ENCODE measurements at regions not wholly inside any gene's neighbourhood (a gene's known extent, or its start where the extent isn't known, plus 50 kb on each side); places are given as distances from the start of the nearest gene placed in this dataset.
"Not testable (repeated sequence)": the region's sequence is repeated elsewhere in the genome, so short reads cannot be mapped to it uniquely, and the experiment has no call there.

GRCh38 chr1:187991944-187992343 is 1163.2 kb downstream of the PLA2G4A start:
- no peaks in the 10 kb centered on the region for H3K79me2 ChIP-seq (ENCODE audit: control insufficient read depth, insufficient read depth, low read length)
- no peak overlapping the region for H3K4ac ChIP-seq (ENCODE audit: low read depth, low read length)
- no peaks in the 10 kb centered on the region for H3K36me3 ChIP-seq (ENCODE audit: control insufficient read depth, insufficient read depth, low read length)
- H3K56ac ChIP-seq (ENCODE audit: low read length), result no peak overlapping the region
- H3K18ac ChIP-seq (ENCODE audit: low read length), result no peak overlapping the region
- no peak overlapping the region for H3K23ac ChIP-seq (ENCODE audit: low read length)
- H3K9ac ChIP-seq (ENCODE audit: low read length), result no peak overlapping the region
- H4K8ac ChIP-seq (ENCODE audit: low read depth, low read length), result no peak overlapping the region
- no peak overlapping the region for H2BK120ac ChIP-seq (ENCODE audit: low read depth, low read length)
- H3K4me3 ChIP-seq (ENCODE audit: low read length), result no peak overlapping the region
- no peaks in the 10 kb centered on the region for H3K79me1 ChIP-seq (ENCODE audit: low read length)
- H2AK5ac ChIP-seq (ENCODE audit: low read length), result no peak overlapping the region
- H3K4me1 ChIP-seq (ENCODE audit: control insufficient read depth, low read depth, low read length), result peaks cover 2% of the 10 kb centered on the region
- H3K27me3 ChIP-seq (ENCODE audit: insufficient read depth, low read length, poor library complexity), result no peaks in the 10 kb centered on the region
- no peak overlapping the region for H4K5ac ChIP-seq (ENCODE audit: low read length)
- H2BK5ac ChIP-seq (ENCODE audit: low read length), result no peak overlapping the region
- no peak overlapping the region for H3K4me2 ChIP-seq (ENCODE audit: low read length)
- no peak overlapping the region for H3K27ac ChIP-seq (ENCODE audit: low read depth, low read length)
- DNase-seq, result no peak
- H2BK15ac ChIP-seq (replicated peaks; ENCODE audit: low read depth), result no peak overlapping the region

GRCh38 chr1:187996780-187997179 is 1168.0 kb downstream of the PLA2G4A start:
- no peak overlapping the region for H3K4me2 ChIP-seq (ENCODE audit: low read length)
- no peak overlapping the region for H3K18ac ChIP-seq (ENCODE audit: low read length)
- no peak overlapping the region for H3K56ac ChIP-seq (ENCODE audit: low read length)
- H3K79me2 ChIP-seq (ENCODE audit: control insufficient read depth, insufficient read depth, low read length), result no peaks in the 10 kb centered on the region
- H3K9ac ChIP-seq (ENCODE audit: low read length), result no peak overlapping the region
- H2BK5ac ChIP-seq (ENCODE audit: low read length), result no peak overlapping the region
- H3K27me3 ChIP-seq (ENCODE audit: insufficient read depth, low read length, poor library complexity), result no peaks in the 10 kb centered on the region
- no peak overlapping the region for H3K27ac ChIP-seq (ENCODE audit: low read depth, low read length)
- H2BK15ac ChIP-seq (replicated peaks; ENCODE audit: low read depth), result no peak overlapping the region
- no peak overlapping the region for H3K4me3 ChIP-seq (ENCODE audit: low read length)
- no peak overlapping the region for H4K8ac ChIP-seq (ENCODE audit: low read depth, low read length)
- H3K4me1 ChIP-seq (ENCODE audit: control insufficient read depth, low read depth, low read length), result peaks cover 2% of the 10 kb centered on the region
- no peak overlapping the region for H3K23ac ChIP-seq (ENCODE audit: low read length)
- no peaks in the 10 kb centered on the region for H3K79me1 ChIP-seq (ENCODE audit: low read length)
- no peak overlapping the region for H2AK5ac ChIP-seq (ENCODE audit: low read length)
- H3K36me3 ChIP-seq (ENCODE audit: control insufficient read depth, insufficient read depth, low read length), result no peaks in the 10 kb centered on the region
- DNase-seq, result no peak
- no peak overlapping the region for H4K5ac ChIP-seq (ENCODE audit: low read length)
- H2BK120ac ChIP-seq (ENCODE audit: low read depth, low read length), result no peak overlapping the region
- H3K4ac ChIP-seq (ENCODE audit: low read depth, low read length), result no peak overlapping the region

GRCh38 chr1:187999973-188000372 is 1171.2 kb downstream of the PLA2G4A start:
- H3K18ac ChIP-seq (ENCODE audit: low read length), result no peak overlapping the region
- no peak overlapping the region for H4K8ac ChIP-seq (ENCODE audit: low read depth, low read length)
- H2BK120ac ChIP-seq (ENCODE audit: low read depth, low read length), result no peak overlapping the region
- H3K36me3 ChIP-seq (ENCODE audit: control insufficient read depth, insufficient read depth, low read length), result no peaks in the 10 kb centered on the region
- no peaks in the 10 kb centered on the region for H3K4me1 ChIP-seq (ENCODE audit: control insufficient read depth, low read depth, low read length)
- H3K9ac ChIP-seq (ENCODE audit: low read length), result no peak overlapping the region
- H3K27ac ChIP-seq (ENCODE audit: low read depth, low read length), result no peak overlapping the region
- no peak overlapping the region for H2BK15ac ChIP-seq (replicated peaks; ENCODE audit: low read depth)
- H3K79me2 ChIP-seq (ENCODE audit: control insufficient read depth, insufficient read depth, low read length), result no peaks in the 10 kb centered on the region
- H3K4me2 ChIP-seq (ENCODE audit: low read length), result no peak overlapping the region
- no peak overlapping the region for H3K56ac ChIP-seq (ENCODE audit: low read length)
- H2AK5ac ChIP-seq (ENCODE audit: low read length), result no peak overlapping the region
- H3K27me3 ChIP-seq (ENCODE audit: insufficient read depth, low read length, poor library complexity), result no peaks in the 10 kb centered on the region
- DNase-seq, result peak; percentile 8
- no peak overlapping the region for H4K5ac ChIP-seq (ENCODE audit: low read length)
- H3K4ac ChIP-seq (ENCODE audit: low read depth, low read length), result no peak overlapping the region
- no peaks in the 10 kb centered on the region for H3K79me1 ChIP-seq (ENCODE audit: low read length)
- H2BK5ac ChIP-seq (ENCODE audit: low read length), result no peak overlapping the region
- H3K4me3 ChIP-seq (ENCODE audit: low read length), result no peak overlapping the region
- no peak overlapping the region for H3K23ac ChIP-seq (ENCODE audit: low read length)

GRCh38 chr1:188003687-188004086 is 1174.9 kb downstream of the PLA2G4A start:
- DNase-seq; H2BK120ac ChIP-seq (ENCODE audit: low read depth, low read length); H3K18ac ChIP-seq (ENCODE audit: low read length); H3K27ac ChIP-seq (ENCODE audit: low read depth, low read length); H3K36me3 ChIP-seq (ENCODE audit: control insufficient read depth, insufficient read depth, low read length); H3K23ac ChIP-seq (ENCODE audit: low read length); H3K4me2 ChIP-seq (ENCODE audit: low read length); H4K8ac ChIP-seq (ENCODE audit: low read depth, low read length); H3K79me1 ChIP-seq (ENCODE audit: low read length); H3K4me3 ChIP-seq (ENCODE audit: low read length); H2BK15ac ChIP-seq (replicated peaks; ENCODE audit: low read depth); H2BK5ac ChIP-seq (ENCODE audit: low read length); H3K4ac ChIP-seq (ENCODE audit: low read depth, low read length); H3K56ac ChIP-seq (ENCODE audit: low read length); H2AK5ac ChIP-seq (ENCODE audit: low read length); H3K27me3 ChIP-seq (ENCODE audit: insufficient read depth, low read length, poor library complexity); H3K9ac ChIP-seq (ENCODE audit: low read length); H3K4me1 ChIP-seq (ENCODE audit: control insufficient read depth, low read depth, low read length); H3K79me2 ChIP-seq (ENCODE audit: control insufficient read depth, insufficient read depth, low read length); H4K5ac ChIP-seq (ENCODE audit: low read length): not testable (repeated sequence)
- no CpG with 5 or more reads among the region's 1 CpG for WGBS (ENCODE audit: extremely low coverage, insufficient coverage, low lambda C conversion rate)

GRCh38 chr1:188004849-188005248 is 1176.1 kb downstream of the PLA2G4A start:
- no peak overlapping the region for H2BK15ac ChIP-seq (replicated peaks; ENCODE audit: low read depth)
- H3K4me3 ChIP-seq (ENCODE audit: low read length), result no peak overlapping the region
- no peak overlapping the region for H3K4me2 ChIP-seq (ENCODE audit: low read length)
- H4K5ac ChIP-seq (ENCODE audit: low read length), result no peak overlapping the region
- H3K4ac ChIP-seq (ENCODE audit: low read depth, low read length), result no peak overlapping the region
- H3K18ac ChIP-seq (ENCODE audit: low read length), result no peak overlapping the region
- no peak overlapping the region for H4K8ac ChIP-seq (ENCODE audit: low read depth, low read length)
- no peak overlapping the region for H2AK5ac ChIP-seq (ENCODE audit: low read length)
- no peak overlapping the region for H3K27ac ChIP-seq (ENCODE audit: low read depth, low read length)
- no peaks in the 10 kb centered on the region for H3K4me1 ChIP-seq (ENCODE audit: control insufficient read depth, low read depth, low read length)
- H3K79me2 ChIP-seq (ENCODE audit: control insufficient read depth, insufficient read depth, low read length), result no peaks in the 10 kb centered on the region
- H3K79me1 ChIP-seq (ENCODE audit: low read length), result no peaks in the 10 kb centered on the region
- H3K23ac ChIP-seq (ENCODE audit: low read length), result no peak overlapping the region
- no peak overlapping the region for H2BK5ac ChIP-seq (ENCODE audit: low read length)
- H3K56ac ChIP-seq (ENCODE audit: low read length), result no peak overlapping the region
- WGBS (ENCODE audit: extremely low coverage, insufficient coverage, low lambda C conversion rate), result no CpG with 5 or more reads among the region's 1 CpG
- no peak overlapping the region for H2BK120ac ChIP-seq (ENCODE audit: low read depth, low read length)
- no peak for DNase-seq
- no peaks in the 10 kb centered on the region for H3K27me3 ChIP-seq (ENCODE audit: insufficient read depth, low read length, poor library complexity)
- H3K36me3 ChIP-seq (ENCODE audit: control insufficient read depth, insufficient read depth, low read length), result no peaks in the 10 kb centered on the region
- no peak overlapping the region for H3K9ac ChIP-seq (ENCODE audit: low read length)

- no CpG with 5 or more reads among the region's 1 CpG for WGBS (ENCODE audit: extremely low coverage, insufficient coverage, low lambda C conversion rate)
- Histone ChIP-seq H2AK5ac (ENCODE audit: low read length) (no peak overlapping the region), H3K23ac (ENCODE audit: low read length) (no peak overlapping the region), H3K56ac (ENCODE audit: low read length) (no peak overlapping the region), H3K4ac (ENCODE audit: low read depth, low read length) (no peak overlapping the region), H3K36me3 (ENCODE audit: control insufficient read depth, insufficient read depth, low read length) (no peaks in the 10 kb centered on the region), H3K27me3 (ENCODE audit: insufficient read depth, low read length, poor library complexity) (no peaks in the 10 kb centered on the region), H2BK5ac (ENCODE audit: low read length) (no peak overlapping the region), H2BK120ac (ENCODE audit: low read depth, low read length) (no peak overlapping the region), H4K5ac (ENCODE audit: low read length) (no peak overlapping the region), H4K8ac (ENCODE audit: low read depth, low read length) (no peak overlapping the region), H3K4me2 (ENCODE audit: low read length) (no peak overlapping the region), H3K79me1 (ENCODE audit: low read length) (no peaks in the 10 kb centered on the region), H3K79me2 (ENCODE audit: control insufficient read depth, insufficient read depth, low read length) (no peaks in the 10 kb centered on the region), H2BK15ac (replicated peaks; ENCODE audit: low read depth) (no peak overlapping the region), H3K4me3 (ENCODE audit: low read length) (no peak overlapping the region), H3K4me1 (ENCODE audit: control insufficient read depth, low read depth, low read length) (no peaks in the 10 kb centered on the region), H3K18ac (ENCODE audit: low read length) (no peak overlapping the region), H3K27ac (ENCODE audit: low read depth, low read length) (no peak overlapping the region), H3K9ac (ENCODE audit: low read length) (no peak overlapping the region)
- no peak for DNase-seq
These were observed 1177.6 kb downstream of the PLA2G4A start for GRCh38 chr1:188006354-188006753.
